Endothelial cell (in vitro differentiated cells): ENCODE measurements at regions not wholly inside any gene's neighbourhood (a gene's known extent, or its start where the extent isn't known, plus 50 kb on each side); places are given as distances from the start of the nearest gene placed in this dataset.
A peak's percentile ranks its signal among the peaks of the same experiment; 100 is the strongest.

ENCODE experiments used
- DNase-seq: peaks from one replicate; pipeline ENCODE4 v3.0.0; 2021; ENCODE audit warnings: low spot score
- H3K27ac Mint-ChIP-seq: one replicate; pipeline ENCODE4 v1.8.0; 2021; ENCODE audit warnings: mixed read lengths, inconsistent platforms; ENCODE audit not compliant: unreplicated experiment
- H3K27me3 Mint-ChIP-seq: one replicate; pipeline ENCODE4 v1.8.0; 2021; ENCODE audit warnings: mild to moderate bottlenecking, moderate library complexity, mixed read lengths, inconsistent platforms; ENCODE audit not compliant: unreplicated experiment
- H3K36me3 Mint-ChIP-seq: one replicate; pipeline ENCODE4 v1.8.0; 2021; ENCODE audit warnings: mild to moderate bottlenecking, low read depth, mixed read lengths, inconsistent platforms; ENCODE audit not compliant: unreplicated experiment
- H3K4me1 Mint-ChIP-seq: one replicate; pipeline ENCODE4 v1.8.0; 2021; ENCODE audit warnings: mild to moderate bottlenecking, mixed read lengths, inconsistent platforms; ENCODE audit not compliant: unreplicated experiment
- H3K4me3 Mint-ChIP-seq: one replicate; pipeline ENCODE4 v1.8.0; 2021; ENCODE audit warnings: mild to moderate bottlenecking, mixed read lengths, inconsistent platforms; ENCODE audit not compliant: unreplicated experiment
- H3K9me3 Mint-ChIP-seq: one replicate; pipeline ENCODE4 v1.8.0; 2021; ENCODE audit warnings: mixed read lengths, inconsistent platforms; ENCODE audit not compliant: unreplicated experiment
- CTCF ChIP-seq: fragments of 200-600 bp; sonication (generic); IDR thresholded peaks from one replicate; pipeline ENCODE4 v1.5.0; 2021; ENCODE audit warnings: antibody characterized with exemption; ENCODE audit not compliant: unreplicated experiment

GRCh38 chr9:134262035-134262434, 64.2 kb upstream of the RXRA start:
- Mint-ChIP-seq H3K27me3 (peaks cover 8% of the 10 kb centered on the region), H3K27ac (no peak overlapping the region)

GRCh38 chr9:134263596-134263995, 62.7 kb upstream of the RXRA start:
- Mint-ChIP-seq H3K9me3 (no peaks in the 10 kb centered on the region), H3K27ac (no peak overlapping the region), H3K36me3 (no peaks in the 10 kb centered on the region), H3K27me3 (peaks cover 10% of the 10 kb centered on the region), H3K4me3 (no peak overlapping the region), H3K4me1 (no peaks in the 10 kb centered on the region)
- DNase-seq: no peak
- no peak for TF ChIP-seq CTCF

More at GRCh38 chr9:134262035-134262434, 64.2 kb upstream of the RXRA start:
- no peak for TF ChIP-seq CTCF
- Mint-ChIP-seq H3K9me3 (no peaks in the 10 kb centered on the region), H3K4me1 (no peaks in the 10 kb centered on the region), H3K4me3 (no peak overlapping the region), H3K36me3 (no peaks in the 10 kb centered on the region)
- no peak for DNase-seq

- TF ChIP-seq CTCF: no peak
- H3K9me3 Mint-ChIP-seq: no peaks in the 10 kb centered on the region
Observed at GRCh38 chr9:134264169-134264568, 62.1 kb upstream of the RXRA start.

GRCh38 chr9:134265078-134265477, 61.2 kb upstream of the RXRA start:
- TF ChIP-seq CTCF: no peak
- DNase-seq: no peak
- Mint-ChIP-seq H3K27ac (no peak overlapping the region), H3K27me3 (peaks cover 10% of the 10 kb centered on the region), H3K9me3 (no peaks in the 10 kb centered on the region), H3K36me3 (no peaks in the 10 kb centered on the region), H3K4me1 (no peaks in the 10 kb centered on the region), H3K4me3 (no peak overlapping the region)

More at GRCh38 chr9:134264169-134264568, 62.1 kb upstream of the RXRA start:
- H3K27me3 Mint-ChIP-seq: peaks cover 10% of the 10 kb centered on the region
- no peaks in the 10 kb centered on the region for H3K36me3 Mint-ChIP-seq
- no peak for DNase-seq
- no peak overlapping the region for H3K4me3 Mint-ChIP-seq
- H3K27ac Mint-ChIP-seq: no peak overlapping the region
- no peaks in the 10 kb centered on the region for H3K4me1 Mint-ChIP-seq

GRCh38 chr9:134266418-134266817, 59.8 kb upstream of the RXRA start:
- Mint-ChIP-seq H3K36me3 (no peaks in the 10 kb centered on the region), H3K27ac (peak overlapping the region; percentile 50), H3K4me3 (no peak overlapping the region), H3K27me3 (peaks cover 10% of the 10 kb centered on the region), H3K4me1 (no peaks in the 10 kb centered on the region), H3K9me3 (no peaks in the 10 kb centered on the region)
- no peak for DNase-seq
- no peak for TF ChIP-seq CTCF
